ENCODE measurements at regions not wholly inside any gene's neighbourhood (a gene's known extent, or its start where the extent isn't known, plus 50 kb on each side); places are given as distances from the start of the nearest gene placed in this dataset.

DNA sequence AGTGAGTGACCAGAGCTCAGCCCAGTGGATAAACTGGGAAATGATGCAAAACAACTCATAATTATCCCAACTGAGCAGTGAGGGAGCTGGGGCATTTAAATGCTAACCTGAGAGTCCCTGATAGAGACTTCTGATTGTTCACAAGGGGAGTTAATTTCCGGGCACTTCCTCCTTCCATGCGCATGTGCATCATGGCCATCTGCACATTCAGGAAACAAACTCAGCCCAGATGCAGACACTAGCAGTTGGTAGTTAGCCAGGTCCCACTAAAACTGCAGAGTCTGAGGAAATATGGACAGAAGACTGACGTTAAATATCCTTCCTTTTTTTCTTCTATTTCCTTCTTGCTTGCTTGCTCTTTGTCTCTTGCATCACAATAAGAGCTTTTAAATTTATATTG lies 852.1 kb upstream of the LRRC4C start:
- TF ChIP-seq, protein P1, sequence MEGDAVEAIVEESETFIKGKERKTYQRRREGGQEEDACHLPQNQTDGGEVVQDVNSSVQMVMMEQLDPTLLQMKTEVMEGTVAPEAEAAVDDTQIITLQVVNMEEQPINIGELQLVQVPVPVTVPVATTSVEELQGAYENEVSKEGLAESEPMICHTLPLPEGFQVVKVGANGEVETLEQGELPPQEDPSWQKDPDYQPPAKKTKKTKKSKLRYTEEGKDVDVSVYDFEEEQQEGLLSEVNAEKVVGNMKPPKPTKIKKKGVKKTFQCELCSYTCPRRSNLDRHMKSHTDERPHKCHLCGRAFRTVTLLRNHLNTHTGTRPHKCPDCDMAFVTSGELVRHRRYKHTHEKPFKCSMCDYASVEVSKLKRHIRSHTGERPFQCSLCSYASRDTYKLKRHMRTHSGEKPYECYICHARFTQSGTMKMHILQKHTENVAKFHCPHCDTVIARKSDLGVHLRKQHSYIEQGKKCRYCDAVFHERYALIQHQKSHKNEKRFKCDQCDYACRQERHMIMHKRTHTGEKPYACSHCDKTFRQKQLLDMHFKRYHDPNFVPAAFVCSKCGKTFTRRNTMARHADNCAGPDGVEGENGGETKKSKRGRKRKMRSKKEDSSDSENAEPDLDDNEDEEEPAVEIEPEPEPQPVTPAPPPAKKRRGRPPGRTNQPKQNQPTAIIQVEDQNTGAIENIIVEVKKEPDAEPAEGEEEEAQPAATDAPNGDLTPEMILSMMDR (CRISPR knock-in tag; IDR thresholded peaks at IDR 0.05) = no peak
- TF ChIP-seq CBX5 (CRISPR knock-in tag; IDR thresholded peaks at IDR 0.05; ENCODE audit: borderline replicate concordance) (no peak), ZNF652 (CRISPR knock-in tag; IDR thresholded peaks at IDR 0.05; ENCODE audit: borderline replicate concordance, low read depth) (no peak), PCBP2 (optimal IDR thresholded peaks at IDR 0.05; ENCODE audit: low read depth, low read length, poor library complexity, severe bottlenecking) (no peak), CREM (IDR thresholded peaks at IDR 0.05) (no peak), CREM (CRISPR knock-in tag; IDR thresholded peaks at IDR 0.05) (no peak), GZF1 (CRISPR knock-in tag; IDR thresholded peaks at IDR 0.05) (no peak), TAF1 (CRISPR knock-in tag; IDR thresholded peaks at IDR 0.05) (no peak), BRD4 (CRISPR knock-in tag; IDR thresholded peaks at IDR 0.05) (no peak)
